ENCODE measurements at regions not wholly inside any gene's neighbourhood (a gene's known extent, or its start where the extent isn't known, plus 50 kb on each side); places are given as distances from the start of the nearest gene placed in this dataset.
A peak's percentile ranks its signal among the peaks of the same experiment; 100 is the strongest.

DNA sequence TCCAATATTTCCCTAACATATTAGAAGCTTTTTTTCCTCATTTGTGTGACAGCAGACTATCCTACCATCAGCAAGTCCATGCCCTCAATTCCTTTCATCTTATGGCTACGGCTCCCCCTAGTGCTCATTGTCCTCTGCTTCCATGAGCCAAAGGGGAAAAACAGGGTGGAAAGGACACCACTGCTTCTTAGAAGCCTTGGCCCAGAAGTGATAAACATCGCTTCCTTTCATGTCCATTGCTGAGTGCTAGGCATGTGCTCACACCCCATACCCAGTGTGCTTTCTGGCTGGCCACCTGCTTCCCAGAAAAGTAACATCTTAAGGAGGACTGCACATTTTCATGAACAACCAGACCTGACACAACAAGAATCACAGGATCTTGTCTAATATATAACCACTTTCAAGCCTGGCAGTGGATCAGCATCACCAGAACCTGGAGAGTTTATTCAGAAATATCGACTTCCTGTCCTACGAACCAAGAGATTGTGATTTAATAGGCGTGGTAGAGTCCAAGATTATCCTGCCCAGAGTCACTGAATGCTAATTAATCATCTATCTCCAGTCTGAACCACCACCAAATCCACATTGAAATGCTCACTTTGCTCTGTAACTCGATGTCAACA lies 650.5 kb upstream of the SORCS1 start:
- Mint-ChIP-seq H3K27me3 (ENCODE audit: unreplicated experiment) (no peaks in the 10 kb centered on the region), H3K4me1 (ENCODE audit: unreplicated experiment) (peaks cover 6% of the 10 kb centered on the region), H3K9me3 (ENCODE audit: unreplicated experiment) (no peaks in the 10 kb centered on the region)

GRCh38 chr10:107813451-107814162 lies 649.1 kb upstream of the SORCS1 start:
- TF ChIP-seq CTCF (IDR thresholded peaks at IDR 0.05; ENCODE audit: unreplicated experiment), result no peak
- Mint-ChIP-seq H3K9me3 (ENCODE audit: unreplicated experiment) (no peaks in the 10 kb centered on the region), H3K4me3 (ENCODE audit: unreplicated experiment) (no peak overlapping the region), H3K27ac (ENCODE audit: unreplicated experiment) (no peak overlapping the region), H3K4me1 (ENCODE audit: unreplicated experiment) (no peaks in the 10 kb centered on the region), H3K36me3 (ENCODE audit: low read depth, unreplicated experiment) (no peaks in the 10 kb centered on the region), H3K27me3 (ENCODE audit: unreplicated experiment) (no peaks in the 10 kb centered on the region)
- DNase-seq (ENCODE audit: low spot score), result no peak

More for the DNA sequence above, 650.5 kb upstream of the SORCS1 start:
- peak; percentile 68 for DNase-seq (ENCODE audit: low spot score)
- H3K4me3 Mint-ChIP-seq (ENCODE audit: unreplicated experiment), result no peak overlapping the region
- no peak overlapping the region for H3K27ac Mint-ChIP-seq (ENCODE audit: unreplicated experiment)
- TF ChIP-seq CTCF (IDR thresholded peaks at IDR 0.05; ENCODE audit: unreplicated experiment), result peak; percentile 62
- no peaks in the 10 kb centered on the region for H3K36me3 Mint-ChIP-seq (ENCODE audit: low read depth, unreplicated experiment)

DNA sequence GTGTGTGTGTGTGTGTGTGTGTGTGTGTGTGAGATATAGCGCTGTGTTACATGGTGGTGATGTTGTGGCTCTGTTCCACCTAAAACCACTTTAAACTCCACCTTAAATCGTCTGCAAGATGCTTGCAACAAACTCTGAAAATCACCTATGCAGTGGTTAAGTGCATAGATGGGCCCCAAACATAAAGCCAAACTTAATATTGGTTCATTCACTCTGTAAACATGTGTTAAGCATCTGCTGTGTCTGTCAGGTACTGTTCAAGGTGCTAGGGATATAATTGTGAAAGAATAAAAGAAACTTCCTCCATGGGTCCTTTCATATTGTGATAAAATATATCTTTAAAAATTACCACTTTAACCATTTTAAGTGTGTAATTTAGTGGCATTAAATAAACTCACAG lies 645.4 kb upstream of the SORCS1 start:
- H3K4me1 Mint-ChIP-seq (ENCODE audit: unreplicated experiment), result no peaks in the 10 kb centered on the region

DNA sequence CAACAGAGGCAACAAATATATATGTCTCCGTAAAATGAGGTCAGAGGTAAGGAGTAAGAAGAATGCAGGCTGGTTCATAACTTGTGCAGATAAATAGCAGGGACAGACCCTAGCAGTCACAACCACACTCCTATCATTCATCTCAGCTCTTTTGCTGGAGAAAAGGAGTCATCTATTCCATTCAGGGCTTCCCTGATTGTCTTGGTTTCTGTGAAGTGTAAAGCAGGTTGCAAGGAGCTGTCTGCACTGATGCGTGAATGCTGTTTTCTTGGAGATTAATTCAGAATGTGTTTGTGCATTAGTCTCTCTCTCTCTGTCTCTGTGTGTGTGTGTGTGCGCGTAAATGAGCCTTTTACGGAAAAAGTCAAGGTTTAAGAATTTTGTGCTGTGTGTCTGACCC lies 643.3 kb upstream of the SORCS1 start:
- H3K4me3 Mint-ChIP-seq (ENCODE audit: unreplicated experiment), result no peak overlapping the region
- H3K36me3 Mint-ChIP-seq (ENCODE audit: low read depth, unreplicated experiment), result no peaks in the 10 kb centered on the region
- H3K27me3 Mint-ChIP-seq (ENCODE audit: unreplicated experiment), result no peaks in the 10 kb centered on the region
- no peaks in the 10 kb centered on the region for H3K4me1 Mint-ChIP-seq (ENCODE audit: unreplicated experiment)
- TF ChIP-seq CTCF (IDR thresholded peaks at IDR 0.05; ENCODE audit: unreplicated experiment), result no peak
- DNase-seq (ENCODE audit: low spot score), result no peak
- no peak overlapping the region for H3K27ac Mint-ChIP-seq (ENCODE audit: unreplicated experiment)
- no peaks in the 10 kb centered on the region for H3K9me3 Mint-ChIP-seq (ENCODE audit: unreplicated experiment)

More for the DNA sequence above, 645.4 kb upstream of the SORCS1 start:
- no peak for TF ChIP-seq CTCF (IDR thresholded peaks at IDR 0.05; ENCODE audit: unreplicated experiment)
- no peaks in the 10 kb centered on the region for H3K9me3 Mint-ChIP-seq (ENCODE audit: unreplicated experiment)
- no peak for DNase-seq (ENCODE audit: low spot score)
- H3K4me3 Mint-ChIP-seq (ENCODE audit: unreplicated experiment), result no peak overlapping the region
- no peaks in the 10 kb centered on the region for H3K36me3 Mint-ChIP-seq (ENCODE audit: low read depth, unreplicated experiment)
- no peak overlapping the region for H3K27ac Mint-ChIP-seq (ENCODE audit: unreplicated experiment)
- no peaks in the 10 kb centered on the region for H3K27me3 Mint-ChIP-seq (ENCODE audit: unreplicated experiment)

- H3K36me3 Mint-ChIP-seq (ENCODE audit: low read depth, unreplicated experiment), result no peaks in the 10 kb centered on the region
- no peaks in the 10 kb centered on the region for H3K4me1 Mint-ChIP-seq (ENCODE audit: unreplicated experiment)
- no peak overlapping the region for H3K4me3 Mint-ChIP-seq (ENCODE audit: unreplicated experiment)
- H3K9me3 Mint-ChIP-seq (ENCODE audit: unreplicated experiment), result no peaks in the 10 kb centered on the region
- H3K27ac Mint-ChIP-seq (ENCODE audit: unreplicated experiment), result no peak overlapping the region
- no peaks in the 10 kb centered on the region for H3K27me3 Mint-ChIP-seq (ENCODE audit: unreplicated experiment)
- DNase-seq (ENCODE audit: low spot score), result no peak
- no peak for TF ChIP-seq CTCF (IDR thresholded peaks at IDR 0.05; ENCODE audit: unreplicated experiment)
These were observed 641.5 kb upstream of the SORCS1 start for GRCh38 chr10:107806026-107806425.

Data from endothelial cell (in vitro differentiated cells).